ENCODE measurements at regions not wholly inside any gene's neighbourhood (a gene's known extent, or its start where the extent isn't known, plus 50 kb on each side); places are given as distances from the start of the nearest gene placed in this dataset.

GRCh38 chr7:156107957-156108356 lies 295.7 kb upstream of the SHH start:
- Histone ChIP-seq H3K9ac (ENCODE audit: insufficient read depth, low read depth, low read length) (no peak overlapping the region), H2AFZ (ENCODE audit: low read length) (no peak overlapping the region), H3K9me3 (ENCODE audit: low read length) (no peaks in the 10 kb centered on the region), H3K4me3 (replicated peaks in 1 of 3; ENCODE audit: insufficient read depth in 1 of 3, low read depth in 2 of 3, low read length in 3 of 3) (no peak overlapping the region), H3K27ac (ENCODE audit: extremely low read length, insufficient read depth, low read length) (no peak overlapping the region), H3K27me3 (ENCODE audit: control insufficient read depth in 1 of 2, insufficient read depth in 2 of 2, low read length in 2 of 2) (peaks cover 2 to 12% of the 10 kb centered on the region in 2 experiments; a peak in 3 of 5 replicates), H4K20me1 (ENCODE audit: insufficient read depth, low read length) (no peaks in the 10 kb centered on the region), H3K4me2 (ENCODE audit: low read depth, low read length) (no peak overlapping the region), H3K79me2 (ENCODE audit: insufficient read depth, low read length) (no peaks in the 10 kb centered on the region), H3K4me1 (ENCODE audit: insufficient read depth, low read length) (no peaks in the 10 kb centered on the region), H3K36me3 (replicated peaks in 1 of 2; ENCODE audit: control insufficient read depth in 1 of 2, insufficient read depth in 2 of 2, low read length in 2 of 2) (no peaks in the 10 kb centered on the region)
- ChIA-PET CTCF (ENCODE audit: low intra/inter-chr PET ratio, low total read pairs) (no interaction called here), POLR2A (no interaction called here)
- FAIRE-seq (no peak), ATAC-seq (no peak), DNase-seq (ENCODE audit: low spot score) (no peak)
- intact Hi-C loops (cut with micrococcal nuclease; ENCODE audit: unreplicated experiment): no loop called here
- in situ Hi-C loops (cut with HindIII; ENCODE audit: extremely low pct_ligation_motif_present, low pct_unique_long_range_greater_than_20kb): no loop called here
- WGBS (ENCODE audit: low lambda C conversion rate): 42% methylated on average over 9 of the region's 17 CpGs
- BruUV-seq (replicated peaks): no TSS peak
- TF ChIP-seq CC2D1A (CRISPR knock-in tag; IDR thresholded peaks at IDR 0.05): no peak
- no peak for TF ChIP-seq ZNF30 (CRISPR knock-in tag; IDR thresholded peaks at IDR 0.05)
- TF ChIP-seq MXD4 (CRISPR knock-in tag; IDR thresholded peaks at IDR 0.05): no peak
- no peak for TF ChIP-seq REST (IDR thresholded peaks at IDR 0.05; ENCODE audit: borderline replicate concordance in 1 of 2, low read depth in 1 of 2, low read length in 2 of 2)
- TF ChIP-seq CHD2 (IDR thresholded peaks at IDR 0.05; ENCODE audit: low read depth, low read length): no peak

GRCh38 chr7:156106107-156106426 lies 293.8 kb upstream of the SHH start:
- H3K27me3 ChIP-seq (ENCODE audit: control insufficient read depth in 1 of 2, insufficient read depth in 2 of 2, low read length in 2 of 2): peaks cover 2 to 7% of the 10 kb centered on the region in 2 experiments; a peak in 3 of 5 replicates
- H3K4me1 ChIP-seq (ENCODE audit: insufficient read depth, low read length): no peaks in the 10 kb centered on the region
- DNase-seq (ENCODE audit: low spot score): no peak
- ChIA-PET POLR2A (no interaction called here), CTCF (ENCODE audit: low intra/inter-chr PET ratio, low total read pairs) (no interaction called here)
- BruUV-seq (replicated peaks): no TSS peak
- H4K20me1 ChIP-seq (ENCODE audit: insufficient read depth, low read length): no peaks in the 10 kb centered on the region
- H3K9me3 ChIP-seq (ENCODE audit: low read length): no peaks in the 10 kb centered on the region
- no peak overlapping the region for H2AFZ ChIP-seq (ENCODE audit: low read length)
- no peak overlapping the region for H3K4me2 ChIP-seq (ENCODE audit: low read depth, low read length)
- no peak overlapping the region for H3K4me3 ChIP-seq (replicated peaks in 1 of 3; ENCODE audit: insufficient read depth in 1 of 3, low read depth in 2 of 3, low read length in 3 of 3)
- H3K36me3 ChIP-seq (replicated peaks in 1 of 2; ENCODE audit: control insufficient read depth in 1 of 2, insufficient read depth in 2 of 2, low read length in 2 of 2): no peaks in the 10 kb centered on the region
- WGBS (ENCODE audit: low lambda C conversion rate): 74% methylated on average over 3 of the region's 9 CpGs
- H3K79me2 ChIP-seq (ENCODE audit: insufficient read depth, low read length): no peaks in the 10 kb centered on the region
- no peak overlapping the region for H3K27ac ChIP-seq (ENCODE audit: extremely low read length, insufficient read depth, low read length)
- in situ Hi-C loops (cut with HindIII; ENCODE audit: extremely low pct_ligation_motif_present, low pct_unique_long_range_greater_than_20kb) (no loop called here), intact Hi-C loops (cut with micrococcal nuclease; ENCODE audit: unreplicated experiment) (no loop called here)
- FAIRE-seq: no peak
- no peak for ATAC-seq
- H3K9ac ChIP-seq (ENCODE audit: insufficient read depth, low read depth, low read length): no peak overlapping the region
- TF ChIP-seq KLF9 (CRISPR knock-in tag; IDR thresholded peaks at IDR 0.05; ENCODE audit: low read depth) (no peak), ZMYM2 (CRISPR knock-in tag; IDR thresholded peaks at IDR 0.05) (no peak), ZSCAN29 (CRISPR knock-in tag; conservative IDR thresholded peaks at IDR 0.05) (no peak), TRIM22 (IDR thresholded peaks at IDR 0.05) (no peak), ZNF121 (CRISPR knock-in tag; IDR thresholded peaks at IDR 0.05) (no peak)
- TF ChIP-seq, protein P1, sequence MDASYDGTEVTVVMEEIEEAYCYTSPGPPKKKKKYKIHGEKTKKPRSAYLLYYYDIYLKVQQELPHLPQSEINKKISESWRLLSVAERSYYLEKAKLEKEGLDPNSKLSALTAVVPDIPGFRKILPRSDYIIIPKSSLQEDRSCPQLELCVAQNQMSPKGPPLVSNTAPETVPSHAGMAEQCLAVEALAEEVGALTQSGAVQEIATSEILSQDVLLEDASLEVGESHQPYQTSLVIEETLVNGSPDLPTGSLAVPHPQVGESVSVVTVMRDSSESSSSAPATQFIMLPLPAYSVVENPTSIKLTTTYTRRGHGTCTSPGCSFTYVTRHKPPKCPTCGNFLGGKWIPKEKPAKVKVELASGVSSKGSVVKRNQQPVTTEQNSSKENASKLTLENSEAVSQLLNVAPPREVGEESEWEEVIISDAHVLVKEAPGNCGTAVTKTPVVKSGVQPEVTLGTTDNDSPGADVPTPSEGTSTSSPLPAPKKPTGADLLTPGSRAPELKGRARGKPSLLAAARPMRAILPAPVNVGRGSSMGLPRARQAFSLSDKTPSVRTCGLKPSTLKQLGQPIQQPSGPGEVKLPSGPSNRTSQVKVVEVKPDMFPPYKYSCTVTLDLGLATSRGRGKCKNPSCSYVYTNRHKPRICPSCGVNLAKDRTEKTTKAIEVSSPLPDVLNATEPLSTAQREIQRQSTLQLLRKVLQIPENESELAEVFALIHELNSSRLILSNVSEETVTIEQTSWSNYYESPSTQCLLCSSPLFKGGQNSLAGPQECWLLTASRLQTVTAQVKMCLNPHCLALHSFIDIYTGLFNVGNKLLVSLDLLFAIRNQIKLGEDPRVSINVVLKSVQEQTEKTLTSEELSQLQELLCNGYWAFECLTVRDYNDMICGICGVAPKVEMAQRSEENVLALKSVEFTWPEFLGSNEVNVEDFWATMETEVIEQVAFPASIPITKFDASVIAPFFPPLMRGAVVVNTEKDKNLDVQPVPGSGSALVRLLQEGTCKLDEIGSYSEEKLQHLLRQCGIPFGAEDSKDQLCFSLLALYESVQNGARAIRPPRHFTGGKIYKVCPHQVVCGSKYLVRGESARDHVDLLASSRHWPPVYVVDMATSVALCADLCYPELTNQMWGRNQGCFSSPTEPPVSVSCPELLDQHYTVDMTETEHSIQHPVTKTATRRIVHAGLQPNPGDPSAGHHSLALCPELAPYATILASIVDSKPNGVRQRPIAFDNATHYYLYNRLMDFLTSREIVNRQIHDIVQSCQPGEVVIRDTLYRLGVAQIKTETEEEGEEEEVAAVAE (CRISPR knock-in tag; IDR thresholded peaks at IDR 0.05; ENCODE audit: borderline replicate concordance): no peak

Data from HepG2 (cell line).